IMR-90 (cell line): ENCODE measurements at regions not wholly inside any gene's neighbourhood (a gene's known extent, or its start where the extent isn't known, plus 50 kb on each side); places are given as distances from the start of the nearest gene placed in this dataset.

ENCODE experiments used
- ATAC-seq: fragments of 200-7000 bp; cut with Tn5 transposase; 2 replicates; pipeline ENCODE4 v1.9.1; 2020; ENCODE audit warnings: low read depth, mild to moderate bottlenecking, moderate library complexity
- BruUV-seq: library from RNA; stranded (reverse); fragments of 400-500 nt; replicated peaks from 2 replicates; lab custom pipeline; 2021; lab: Mats Ljungman, UMichigan
- CTCF ChIA-PET: fragments of 300-600 bp; formaldehyde crosslinking; extraction: SDS; loops from one replicate; lab custom pipeline; 2021; ENCODE audit warnings: antibody characterized with exemption; lab: Yijun Ruan, JAX
- POLR2A ChIA-PET: fragments of 300-600 bp; sonication (Branson Sonifier 250); formaldehyde crosslinking; loops from one replicate; lab custom pipeline; 2022; ENCODE audit warnings: antibody characterized with exemption; ENCODE audit not compliant: unreplicated experiment; lab: Charles Lee
- DNase-seq: peaks from one replicate; pipeline ENCODE4 v3.0.0; 2013
- H2AFZ ChIP-seq: replicated peaks from 2 replicates; pipeline ENCODE3; 2013; ENCODE audit warnings: low read length, mild to moderate bottlenecking; ENCODE audit not compliant: poor library complexity
- H2AK5ac ChIP-seq: 2 replicates; pipeline ENCODE4 v1.6.1; 2013; ENCODE audit warnings: low read depth, low read length, inconsistent platforms
- H2AK9ac ChIP-seq: replicated peaks from 2 replicates; pipeline ENCODE3; 2013; ENCODE audit warnings: mild to moderate bottlenecking, low read depth, low read length, moderate library complexity; ENCODE audit not compliant: poor library complexity
- H2BK120ac ChIP-seq: 2 replicates; pipeline ENCODE4 v1.6.1; 2013; ENCODE audit warnings: low read depth, low read length, inconsistent platforms
- H2BK15ac ChIP-seq: 3 replicates; pipeline ENCODE4 v1.6.1; 2013; ENCODE audit warnings: low read depth, low read length, inconsistent platforms
- H2BK20ac ChIP-seq: 2 replicates; pipeline ENCODE4 v1.6.1; 2013; ENCODE audit warnings: low read depth, mild to moderate bottlenecking, inconsistent platforms, low read length, moderate library complexity
- H2BK5ac ChIP-seq: 2 replicates; pipeline ENCODE4 v1.6.1; 2013; ENCODE audit warnings: mild to moderate bottlenecking, low read depth, low read length, inconsistent platforms; ENCODE audit not compliant: poor library complexity, severe bottlenecking
- H3K14ac ChIP-seq: replicated peaks from 2 replicates; pipeline ENCODE4 v1.6.1; 2013; ENCODE audit warnings: low read depth, low read length, inconsistent platforms
- H3K18ac ChIP-seq: 2 replicates; pipeline ENCODE4 v1.6.1; 2013; ENCODE audit warnings: low read depth, low read length, control low read depth
- H3K23ac ChIP-seq: 2 replicates; pipeline ENCODE4 v1.6.1; 2013; ENCODE audit warnings: low read depth, low read length, inconsistent platforms
- H3K27ac ChIP-seq: 2 replicates; pipeline ENCODE4 v1.5.1; 2013; ENCODE audit warnings: mild to moderate bottlenecking, control low read depth, low read length; ENCODE audit not compliant: insufficient read depth
- H3K27me3 ChIP-seq: 2 replicates; pipeline ENCODE4 v1.6.1; 2013; ENCODE audit warnings: low read length; ENCODE audit not compliant: control insufficient read depth, insufficient read depth
- H3K36me3 ChIP-seq: 2 replicates; pipeline ENCODE4 v1.6.1; 2013; ENCODE audit warnings: low read length, mixed read lengths; ENCODE audit not compliant: control insufficient read depth, insufficient read depth
- H3K4ac ChIP-seq: 2 replicates; pipeline ENCODE4 v1.6.1; 2013; ENCODE audit warnings: low read depth, low read length, inconsistent platforms
- H3K4me1 ChIP-seq: 2 replicates; pipeline ENCODE4 v1.6.1; 2013; ENCODE audit warnings: low read length, mixed read lengths; ENCODE audit not compliant: control insufficient read depth, insufficient read depth
- H3K4me2 ChIP-seq: 2 replicates; pipeline ENCODE4 v1.6.1; 2013; ENCODE audit warnings: low read depth, mild to moderate bottlenecking, control low read depth, low read length, moderate library complexity
- H3K4me3 ChIP-seq: 2 replicates; pipeline ENCODE4 v1.5.1; 2013; ENCODE audit warnings: low read depth, mild to moderate bottlenecking, control low read depth, low read length, moderate library complexity; ENCODE audit not compliant: insufficient read depth
- H3K56ac ChIP-seq: 2 replicates; pipeline ENCODE4 v1.6.1; 2013; ENCODE audit warnings: low read length, inconsistent platforms; ENCODE audit not compliant: insufficient read depth; ENCODE audit errors: extremely low read depth
- H3K79me1 ChIP-seq, 2 experiments: 2 replicates each; pipeline ENCODE4 v1.6.1; 2013; ENCODE audit warnings: low read length in 2 of 2, inconsistent platforms in 1 of 2, low read depth in 1 of 2
- H3K9ac ChIP-seq: 2 replicates; pipeline ENCODE4 v1.6.1; 2013; ENCODE audit warnings: low read depth, low read length, control low read depth
- H3K9me1 ChIP-seq: 2 replicates; pipeline ENCODE4 v1.6.1; 2013; ENCODE audit warnings: low read length, inconsistent platforms; ENCODE audit not compliant: insufficient read depth
- H3K9me3 ChIP-seq: 2 replicates; pipeline ENCODE4 v1.6.1; 2013; ENCODE audit warnings: low read length; ENCODE audit not compliant: control insufficient read depth, insufficient read depth
- H4K20me1 ChIP-seq: 2 replicates; pipeline ENCODE4 v1.6.1; 2013; ENCODE audit warnings: low read length, inconsistent platforms; ENCODE audit not compliant: insufficient read depth
- H4K5ac ChIP-seq: 2 replicates; pipeline ENCODE4 v1.6.1; 2013; ENCODE audit warnings: mild to moderate bottlenecking, low read depth, low read length, control low read depth
- H4K8ac ChIP-seq, 2 experiments: 2 replicates each; pipeline ENCODE4 v1.6.1; 2013; ENCODE audit warnings: low read depth in 2 of 2, low read length in 2 of 2, control low read depth in 1 of 2, inconsistent platforms in 1 of 2
- H4K91ac ChIP-seq: 2 replicates; pipeline ENCODE4 v1.6.1; 2013; ENCODE audit warnings: low read depth, low read length, inconsistent platforms; ENCODE audit not compliant: insufficient read depth
- BHLHE40 ChIP-seq: fragments of 150-350 bp; IDR thresholded peaks from 2 replicates; pipeline ENCODE4 v1.6.1; 2016; ENCODE audit warnings: mild to moderate bottlenecking, low read depth, low read length
- CHD1 ChIP-seq: IDR thresholded peaks from 2 replicates; pipeline ENCODE4 v1.6.1; 2012; ENCODE audit warnings: low read depth, low read length, improper control_type of control experiment
- FOS ChIP-seq: fragments of 150-350 bp; IDR thresholded peaks from 2 replicates; pipeline ENCODE4 v1.6.1; 2016; ENCODE audit warnings: low read depth, low read length
- MAFK ChIP-seq: IDR thresholded peaks from 2 replicates; pipeline ENCODE4 v1.6.1; 2012; ENCODE audit warnings: low read depth, low read length, improper control_type of control experiment
- MAZ ChIP-seq: IDR thresholded peaks from 2 replicates; pipeline ENCODE4 v1.6.1; 2012; ENCODE audit warnings: low read depth, mild to moderate bottlenecking, low read length, improper control_type of control experiment, moderate library complexity, borderline replicate concordance
- RAD21 ChIP-seq: IDR thresholded peaks from 2 replicates; pipeline ENCODE4 v1.6.1; 2012; ENCODE audit warnings: low read length, improper control_type of control experiment
- RFX5 ChIP-seq: IDR thresholded peaks from 2 replicates; pipeline ENCODE4 v1.8.0; 2012; ENCODE audit warnings: low read depth, mild to moderate bottlenecking, low read length, moderate library complexity
- SMC3 ChIP-seq: fragments of 150-350 bp; IDR thresholded peaks from 2 replicates; pipeline ENCODE4 v1.6.1; 2016; ENCODE audit warnings: low read depth, mild to moderate bottlenecking, antibody characterized with exemption, low read length, moderate library complexity
- WGBS, 2 experiments: methylation state at CpG; one replicate each; pipeline versions ENCODE4 v1.1.5 to v1.1.7; 2013; ENCODE audit warnings: missing lambda C conversion rate in 2 of 2; ENCODE audit not compliant: insufficient read length in 1 of 2; ENCODE audit errors: extremely low coverage in 2 of 2; 5-methylcytosine and 5-hydroxymethylcytosine counted together
- dilution Hi-C: fragments of 300-500 bp; cut with HindIII; formaldehyde crosslinking; loops from one replicate; pipeline ENCODE4 v1.14.3; 2018; ENCODE audit warnings: low sequenced_read_pairs; ENCODE audit not compliant: unreplicated experiment
- in situ Hi-C: fragments of 300-500 bp; cut with MboI; formaldehyde crosslinking; loops from 3 replicates; pipeline ENCODE4 v1.14.3; 2019; ENCODE audit warnings: low sequenced_read_pairs, inconsistent platforms, mixed read lengths
- intact Hi-C: fragments of 100-400 bp; cut with micrococcal nuclease; formaldehyde crosslinking; loops from 2 replicates; pipeline ENCODE4 v1.10.0; 2022
- TF ChIP-seq, protein P1 (sequence below): conservative IDR thresholded peaks from 2 replicates; pipeline ENCODE4 v1.5.1; 2012; ENCODE audit warnings: mild to moderate bottlenecking, low read depth, low read length, improper control_type of control experiment

DNA sequence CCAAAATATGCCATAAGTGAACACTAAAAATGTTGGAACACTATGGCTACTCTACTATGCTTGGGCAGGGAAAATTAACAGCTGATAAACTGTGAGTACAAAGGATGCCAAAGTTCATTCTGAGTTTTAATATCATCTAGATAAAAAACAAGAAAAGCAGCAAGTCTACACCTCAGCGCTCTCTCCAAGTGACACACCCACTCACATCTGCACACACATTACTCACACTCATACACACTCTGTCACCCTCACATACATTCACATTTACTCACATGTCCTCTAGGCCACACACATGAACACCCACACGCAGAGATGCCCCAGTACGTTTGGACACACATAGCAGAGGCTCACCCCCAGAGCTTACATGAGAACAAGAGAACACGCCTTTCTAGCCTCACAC lies 87.3 kb upstream of the RAB4A start:
- no peak overlapping the region for H4K91ac ChIP-seq
- intact Hi-C loops (no loop called here), dilution Hi-C loops (no loop called here), in situ Hi-C loops (no loop called here)
- no peaks in the 10 kb centered on the region for H3K27me3 ChIP-seq
- no peak for ATAC-seq
- H2AK5ac ChIP-seq = no peak overlapping the region
- TF ChIP-seq SMC3 (no peak), RFX5 (no peak), RAD21 (no peak), MAZ (no peak), BHLHE40 (no peak), FOS (no peak), CHD1 (no peak), MAFK (no peak)
- TF ChIP-seq, protein P1, sequence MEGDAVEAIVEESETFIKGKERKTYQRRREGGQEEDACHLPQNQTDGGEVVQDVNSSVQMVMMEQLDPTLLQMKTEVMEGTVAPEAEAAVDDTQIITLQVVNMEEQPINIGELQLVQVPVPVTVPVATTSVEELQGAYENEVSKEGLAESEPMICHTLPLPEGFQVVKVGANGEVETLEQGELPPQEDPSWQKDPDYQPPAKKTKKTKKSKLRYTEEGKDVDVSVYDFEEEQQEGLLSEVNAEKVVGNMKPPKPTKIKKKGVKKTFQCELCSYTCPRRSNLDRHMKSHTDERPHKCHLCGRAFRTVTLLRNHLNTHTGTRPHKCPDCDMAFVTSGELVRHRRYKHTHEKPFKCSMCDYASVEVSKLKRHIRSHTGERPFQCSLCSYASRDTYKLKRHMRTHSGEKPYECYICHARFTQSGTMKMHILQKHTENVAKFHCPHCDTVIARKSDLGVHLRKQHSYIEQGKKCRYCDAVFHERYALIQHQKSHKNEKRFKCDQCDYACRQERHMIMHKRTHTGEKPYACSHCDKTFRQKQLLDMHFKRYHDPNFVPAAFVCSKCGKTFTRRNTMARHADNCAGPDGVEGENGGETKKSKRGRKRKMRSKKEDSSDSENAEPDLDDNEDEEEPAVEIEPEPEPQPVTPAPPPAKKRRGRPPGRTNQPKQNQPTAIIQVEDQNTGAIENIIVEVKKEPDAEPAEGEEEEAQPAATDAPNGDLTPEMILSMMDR = no peak
- no peak overlapping the region for H2AFZ ChIP-seq
- H3K4ac ChIP-seq = no peak overlapping the region
- no peak overlapping the region for H2BK120ac ChIP-seq
- H2BK15ac ChIP-seq = no peak overlapping the region
- H3K14ac ChIP-seq = no peak overlapping the region
- 61% methylated on average over 2 of the region's 4 CpGs; no CpG with 5 or more reads in 1 of the 2 experiments for WGBS, 2 experiments
- no peak overlapping the region for H2AK9ac ChIP-seq
- no peak overlapping the region for H3K4me2 ChIP-seq
- H3K4me3 ChIP-seq = no peak overlapping the region
- no peak overlapping the region for H3K18ac ChIP-seq
- no peaks in the 10 kb centered on the region for H3K9me1 ChIP-seq
- no TSS peak for BruUV-seq
- no peak overlapping the region for H4K5ac ChIP-seq
- DNase-seq = no peak
- ChIA-PET CTCF (interaction anchor here (0.5 kb wide), 1 partner anchor 13 kb away, joined by 3 read pairs; no protein-coding TSS in a partner anchor), POLR2A (no interaction called here)
- H4K20me1 ChIP-seq = no peaks in the 10 kb centered on the region
- H3K23ac ChIP-seq = no peak overlapping the region
- H3K36me3 ChIP-seq = no peaks in the 10 kb centered on the region
- H3K4me1 ChIP-seq = no peaks in the 10 kb centered on the region
- H2BK5ac ChIP-seq = no peak overlapping the region
- H2BK20ac ChIP-seq = no peak overlapping the region
- no peak overlapping the region for H4K8ac ChIP-seq
- H3K9ac ChIP-seq = no peak overlapping the region
- no peak overlapping the region for H3K27ac ChIP-seq
- H3K56ac ChIP-seq = no peak overlapping the region
- H3K79me1 ChIP-seq = no peaks in the 10 kb centered on the region
- no peaks in the 10 kb centered on the region for H3K9me3 ChIP-seq
